ENCODE measurements at regions not wholly inside any gene's neighbourhood (a gene's known extent, or its start where the extent isn't known, plus 50 kb on each side); places are given as distances from the start of the nearest gene placed in this dataset.
"Not testable (repeated sequence)": the region's sequence is repeated elsewhere in the genome, so short reads cannot be mapped to it uniquely, and the experiment has no call there.

GRCh38 chr16:82271636-82272035 is 101.6 kb upstream of the MPHOSPH6 start:
- DNase-seq (ENCODE audit: insufficient read length, low spot score, missing footprints): no peak
- Histone ChIP-seq H3K27ac (ENCODE audit: low read depth, low read length) (no peak overlapping the region), H3K9me3 (ENCODE audit: low read depth, low read length) (no peaks in the 10 kb centered on the region), H3K36me3 (ENCODE audit: insufficient read depth, low read length) (no peaks in the 10 kb centered on the region), H3K4me1 (ENCODE audit: insufficient read depth, low read length) (no peaks in the 10 kb centered on the region), H2AFZ (ENCODE audit: low read length) (no peak overlapping the region), H3K4me3 (ENCODE audit: insufficient read depth, low read length) (no peak overlapping the region), H4K20me1 (ENCODE audit: insufficient read depth, low read length) (no peaks in the 10 kb centered on the region), H3K4me2 (ENCODE audit: insufficient read depth, low read length) (no peak overlapping the region), H3K27me3 (ENCODE audit: insufficient read depth, low read length) (no peaks in the 10 kb centered on the region), H3K79me2 (ENCODE audit: insufficient read depth, low read length) (no peaks in the 10 kb centered on the region)
- no peak for TF ChIP-seq CTCF (IDR thresholded peaks at IDR 0.05; ENCODE audit: extremely low read depth, low read depth, low read length)

GRCh38 chr16:82267675-82268074 is 97.7 kb upstream of the MPHOSPH6 start:
- not testable (repeated sequence) for H3K36me3 ChIP-seq (ENCODE audit: insufficient read depth, low read length); H3K4me2 ChIP-seq (ENCODE audit: insufficient read depth, low read length); H3K79me2 ChIP-seq (ENCODE audit: insufficient read depth, low read length); DNase-seq (ENCODE audit: insufficient read length, low spot score, missing footprints); H3K4me3 ChIP-seq (ENCODE audit: insufficient read depth, low read length); H3K4me1 ChIP-seq (ENCODE audit: insufficient read depth, low read length); H3K27ac ChIP-seq (ENCODE audit: low read depth, low read length); H3K9me3 ChIP-seq (ENCODE audit: low read depth, low read length); H2AFZ ChIP-seq (ENCODE audit: low read length); H3K27me3 ChIP-seq (ENCODE audit: insufficient read depth, low read length); H4K20me1 ChIP-seq (ENCODE audit: insufficient read depth, low read length)

GRCh38 chr16:82265809-82266208 is 95.8 kb upstream of the MPHOSPH6 start:
- Histone ChIP-seq H3K36me3 (ENCODE audit: insufficient read depth, low read length) (no peaks in the 10 kb centered on the region), H3K79me2 (ENCODE audit: insufficient read depth, low read length) (no peaks in the 10 kb centered on the region), H3K9me3 (ENCODE audit: low read depth, low read length) (no peaks in the 10 kb centered on the region), H2AFZ (ENCODE audit: low read length) (no peak overlapping the region), H3K4me3 (ENCODE audit: insufficient read depth, low read length) (no peak overlapping the region), H3K27ac (ENCODE audit: low read depth, low read length) (no peak overlapping the region), H3K27me3 (ENCODE audit: insufficient read depth, low read length) (peaks cover 6% of the 10 kb centered on the region), H3K4me2 (ENCODE audit: insufficient read depth, low read length) (no peak overlapping the region), H3K4me1 (ENCODE audit: insufficient read depth, low read length) (no peaks in the 10 kb centered on the region), H4K20me1 (ENCODE audit: insufficient read depth, low read length) (no peaks in the 10 kb centered on the region)
- TF ChIP-seq CTCF (IDR thresholded peaks at IDR 0.05; ENCODE audit: extremely low read depth, low read depth, low read length): no peak
- no peak for DNase-seq (ENCODE audit: insufficient read length, low spot score, missing footprints)

- no peaks in the 10 kb centered on the region for H3K79me2 ChIP-seq (ENCODE audit: insufficient read depth, low read length)
- H3K27me3 ChIP-seq (ENCODE audit: insufficient read depth, low read length): peaks cover 6% of the 10 kb centered on the region
- no peaks in the 10 kb centered on the region for H3K36me3 ChIP-seq (ENCODE audit: insufficient read depth, low read length)
- H3K4me2 ChIP-seq (ENCODE audit: insufficient read depth, low read length): no peak overlapping the region
- H2AFZ ChIP-seq (ENCODE audit: low read length): no peak overlapping the region
- H3K4me3 ChIP-seq (ENCODE audit: insufficient read depth, low read length): no peak overlapping the region
- no peaks in the 10 kb centered on the region for H3K4me1 ChIP-seq (ENCODE audit: insufficient read depth, low read length)
- TF ChIP-seq CTCF (IDR thresholded peaks at IDR 0.05; ENCODE audit: extremely low read depth, low read depth, low read length): no peak
- no peak overlapping the region for H3K27ac ChIP-seq (ENCODE audit: low read depth, low read length)
- H3K9me3 ChIP-seq (ENCODE audit: low read depth, low read length): no peaks in the 10 kb centered on the region
- H4K20me1 ChIP-seq (ENCODE audit: insufficient read depth, low read length): no peaks in the 10 kb centered on the region
- no peak for DNase-seq (ENCODE audit: insufficient read length, low spot score, missing footprints)
Observed at GRCh38 chr16:82264756-82265155, 94.7 kb upstream of the MPHOSPH6 start.

All from osteoblast (primary cell).